Myocyte (in vitro differentiated cells): ENCODE measurements at regions not wholly inside any gene's neighbourhood (a gene's known extent, or its start where the extent isn't known, plus 50 kb on each side); places are given as distances from the start of the nearest gene placed in this dataset.
A peak's percentile ranks its signal among the peaks of the same experiment; 100 is the strongest.
"Not testable (repeated sequence)": the region's sequence is repeated elsewhere in the genome, so short reads cannot be mapped to it uniquely, and the experiment has no call there.

Experiments
- DNase-seq: peaks from one replicate; pipeline ENCODE4 v3.0.0-alpha.2; 2012; ENCODE audit warnings: low read depth

- no peak for DNase-seq
These were observed 129.1 kb upstream of the OLIG3 start for GRCh38 chr6:137623293-137623692.

DNA sequence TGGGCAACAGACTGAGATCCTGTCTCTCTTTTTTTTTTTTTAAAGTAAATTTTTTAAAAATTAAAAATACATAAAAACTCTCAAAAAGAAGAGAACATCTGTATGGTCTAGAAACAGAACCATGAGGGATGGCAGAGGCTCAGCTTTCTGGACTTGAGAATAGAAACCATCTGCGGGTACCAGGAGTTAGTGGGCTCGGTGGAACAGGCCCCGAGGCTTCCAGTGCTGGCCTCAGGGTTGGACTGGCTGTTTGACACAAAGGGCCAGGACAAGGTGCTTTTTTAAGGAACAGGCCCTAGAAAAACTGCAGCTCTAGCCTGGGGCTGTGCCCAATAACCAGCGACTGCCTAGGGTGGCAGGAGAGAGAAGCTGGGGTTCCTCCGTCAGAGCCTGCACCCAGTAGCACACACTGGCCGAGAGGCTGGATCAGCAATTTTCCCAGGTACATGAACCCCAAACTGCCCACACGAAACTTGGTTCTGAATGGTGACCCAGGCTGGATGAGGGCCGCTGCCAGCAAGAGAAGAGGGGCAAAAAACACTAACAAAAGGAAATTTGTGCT is 131.0 kb upstream of the OLIG3 start:
- DNase-seq, result no peak

DNA sequence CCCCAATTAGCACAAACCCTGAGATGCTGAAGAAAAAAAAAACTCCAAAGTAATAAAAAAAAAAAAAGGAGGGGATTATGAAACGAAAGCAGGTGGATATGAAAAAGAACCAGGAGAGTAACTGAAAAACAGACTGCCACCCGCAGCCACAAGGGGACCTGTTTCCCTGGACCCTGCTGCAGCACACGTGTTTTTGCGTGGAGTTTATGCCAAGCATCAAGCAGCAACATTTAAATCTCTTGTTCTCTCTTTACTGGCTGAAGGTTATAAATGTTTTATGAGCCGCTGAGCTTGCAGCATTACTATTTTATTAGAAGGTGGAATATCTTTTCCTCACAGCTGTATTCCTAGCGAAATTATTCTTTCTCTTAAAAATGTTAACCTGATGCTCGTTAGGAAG is 131.6 kb upstream of the OLIG3 start:
- DNase-seq, result no peak

DNA sequence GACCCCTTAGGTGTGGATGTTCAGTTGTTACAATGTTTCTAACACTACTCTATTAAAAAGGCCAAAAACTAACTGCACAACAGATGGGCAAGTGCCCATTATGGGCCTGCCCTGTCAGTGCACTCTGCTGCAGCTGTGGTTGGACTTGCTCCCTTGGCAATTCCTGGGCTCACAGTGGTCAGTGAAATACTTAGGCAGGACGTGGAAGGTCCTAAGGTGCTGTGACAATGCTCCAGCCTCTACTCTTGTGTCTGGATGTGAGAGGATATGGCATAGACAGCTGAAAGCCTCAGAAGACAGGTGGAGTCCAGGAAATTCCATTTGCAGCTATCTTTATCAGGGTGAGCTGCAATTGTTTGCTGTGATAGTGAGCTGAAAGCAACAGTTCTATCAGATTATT is 136.5 kb upstream of the OLIG3 start:
- peak; percentile 77 for DNase-seq

DNA sequence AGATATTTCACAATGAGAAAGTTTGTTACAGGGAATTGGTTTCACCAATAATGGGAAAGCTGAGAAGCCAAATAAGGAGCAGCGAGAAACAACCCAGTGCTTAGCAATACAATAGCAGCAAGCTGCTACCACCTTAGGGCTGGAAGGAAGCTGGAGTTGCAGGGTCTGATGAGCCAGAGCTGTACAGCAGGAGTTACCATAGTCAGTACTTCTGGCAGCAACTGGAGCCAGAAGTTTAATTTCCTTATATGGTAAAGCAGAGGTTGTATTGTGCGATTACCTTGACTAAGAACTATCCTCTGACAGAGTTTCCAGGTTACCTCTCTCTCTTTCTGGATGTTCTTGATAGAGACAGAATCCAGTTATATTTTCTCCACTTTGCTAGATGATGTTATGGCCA is 137.1 kb upstream of the OLIG3 start:
- peak; percentile 4 for DNase-seq

GRCh38 chr6:137634177-137634576 is 140.0 kb upstream of the OLIG3 start:
- not testable (repeated sequence) for DNase-seq

GRCh38 chr6:137637121-137637520 is 142.9 kb upstream of the OLIG3 start:
- peak; percentile 93 for DNase-seq

DNA sequence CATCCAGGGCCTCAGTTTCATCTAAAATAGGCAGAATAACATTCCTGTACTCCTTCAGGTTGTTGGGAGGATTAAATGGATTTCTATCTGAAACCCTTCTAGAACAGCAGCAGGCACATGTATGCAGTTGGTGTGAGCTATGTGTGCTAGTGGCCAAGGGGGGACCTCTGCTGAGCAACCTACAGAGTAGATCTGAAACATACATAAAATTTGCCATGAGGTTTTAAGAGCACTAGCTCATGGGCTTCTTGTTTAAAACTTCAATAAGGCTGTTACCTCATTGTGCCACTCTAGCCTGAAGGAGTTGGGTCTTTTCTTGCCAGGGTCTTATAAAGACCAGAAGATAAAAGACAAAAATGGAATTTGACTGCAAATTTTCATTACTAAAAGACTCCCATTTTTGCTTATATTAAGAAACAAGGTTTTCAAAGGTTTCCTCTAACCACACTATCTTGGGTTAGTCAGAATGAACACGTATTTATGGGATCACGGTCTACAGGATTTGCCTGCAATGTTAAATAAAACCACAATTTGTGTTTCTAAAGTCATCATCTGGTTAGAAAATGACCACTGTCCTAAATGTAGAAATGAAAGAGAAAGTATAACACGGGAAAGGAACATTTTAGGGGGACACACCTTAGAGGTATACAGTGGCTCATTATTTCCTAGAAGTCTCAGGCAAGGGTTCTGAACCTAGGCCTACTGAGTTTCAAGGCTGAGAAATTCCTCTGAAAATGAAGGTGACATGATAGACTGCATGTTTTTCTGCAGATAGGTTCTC is 144.9 kb upstream of the OLIG3 start:
- DNase-seq, result no peak

GRCh38 chr6:137640086-137640485 is 145.9 kb upstream of the OLIG3 start:
- no peak for DNase-seq

DNA sequence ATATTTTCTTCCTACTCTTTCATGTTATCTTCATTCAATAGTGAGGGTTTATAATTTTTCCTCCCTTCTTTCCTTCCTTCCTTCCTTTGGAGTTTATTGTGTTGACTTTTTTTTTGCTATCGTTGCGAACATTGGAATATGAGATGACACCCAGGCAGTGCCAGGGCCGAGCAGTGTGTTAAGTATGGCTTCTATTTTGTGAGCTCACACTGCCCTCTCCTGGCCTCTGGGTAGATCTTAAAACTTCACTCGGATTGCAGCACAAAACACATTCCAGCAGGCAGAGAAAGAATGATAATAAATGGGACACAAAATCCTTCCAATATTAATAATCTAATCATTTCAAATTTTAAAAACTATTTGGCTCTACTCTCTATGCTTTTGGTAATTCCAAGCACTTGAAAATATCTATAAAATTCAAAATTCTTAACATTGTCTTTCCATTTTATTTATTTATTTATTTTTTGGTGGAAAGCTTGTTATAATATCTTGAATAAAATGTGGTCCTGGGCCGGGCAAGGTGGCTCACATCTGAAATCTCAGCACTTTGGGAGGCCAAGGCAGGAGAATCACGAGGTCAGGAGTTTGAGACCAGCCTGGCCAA is 147.4 kb upstream of the OLIG3 start:
- DNase-seq, result peak; percentile 87

DNA sequence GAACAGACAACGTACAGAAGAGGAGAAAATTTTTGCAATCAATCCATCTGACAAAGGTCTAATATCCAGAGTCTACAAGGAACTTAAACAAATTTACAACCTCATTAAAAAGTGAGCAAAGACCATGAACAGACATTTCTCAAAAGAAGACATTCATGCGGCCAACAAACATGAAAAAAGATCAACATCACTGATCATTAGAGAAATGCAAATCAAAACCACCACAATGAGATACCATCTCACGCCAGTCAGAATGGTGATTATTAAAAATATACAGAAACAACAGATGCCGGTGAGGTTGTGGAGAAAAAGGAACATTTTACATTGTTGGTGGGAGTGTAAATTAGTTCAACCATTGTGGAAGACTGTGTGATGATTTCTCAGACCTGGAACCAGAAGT is 149.0 kb upstream of the OLIG3 start:
- not testable (repeated sequence) for DNase-seq

- DNase-seq, result not testable (repeated sequence)
These were observed 149.4 kb upstream of the OLIG3 start for GRCh38 chr6:137643644-137644043.

DNA sequence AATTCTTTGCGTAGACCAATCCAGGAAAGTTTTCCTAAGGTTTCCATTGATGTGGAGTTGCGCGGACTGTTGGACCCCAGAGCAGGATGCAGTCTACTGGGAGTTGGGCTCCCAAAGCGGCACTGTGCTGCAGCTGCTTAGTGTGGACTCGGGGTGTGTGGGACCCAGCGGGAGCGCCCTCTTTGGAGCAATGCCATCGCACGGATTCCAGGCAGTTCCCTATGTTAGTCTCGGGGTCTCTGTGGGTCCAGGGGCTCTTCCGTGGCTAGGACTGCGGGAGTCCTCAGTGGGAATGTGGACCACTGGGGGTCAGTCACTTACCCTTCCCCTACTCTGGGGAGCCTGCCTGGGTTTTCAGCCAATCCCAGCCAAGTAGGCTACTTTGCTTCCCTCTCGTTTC is 151.7 kb upstream of the OLIG3 start:
- DNase-seq, result no peak

- DNase-seq, result no peak
These were observed 152.3 kb upstream of the OLIG3 start for GRCh38 chr6:137646484-137646883.

GRCh38 chr6:137647762-137648447 is 153.7 kb upstream of the OLIG3 start:
- no peak for DNase-seq

DNA sequence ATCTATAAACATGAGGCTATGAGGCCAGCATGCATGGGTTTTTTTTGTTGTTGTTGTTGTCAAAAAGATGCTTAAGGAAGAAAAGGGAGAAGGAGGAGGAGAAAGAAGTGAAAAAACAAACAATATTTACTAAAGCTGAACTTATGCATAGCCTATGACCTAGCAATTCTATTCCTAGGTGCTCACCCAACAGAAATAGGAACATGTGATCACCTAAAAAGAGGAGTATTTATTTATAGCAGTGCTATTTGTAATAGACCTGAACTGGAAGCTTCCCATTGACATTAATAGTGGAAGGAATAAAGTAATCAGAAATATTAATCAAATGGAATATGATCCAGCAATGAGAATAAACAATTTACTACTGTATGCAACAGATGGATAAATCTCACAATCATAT is 156.5 kb upstream of the OLIG3 start:
- DNase-seq, result no peak

DNA sequence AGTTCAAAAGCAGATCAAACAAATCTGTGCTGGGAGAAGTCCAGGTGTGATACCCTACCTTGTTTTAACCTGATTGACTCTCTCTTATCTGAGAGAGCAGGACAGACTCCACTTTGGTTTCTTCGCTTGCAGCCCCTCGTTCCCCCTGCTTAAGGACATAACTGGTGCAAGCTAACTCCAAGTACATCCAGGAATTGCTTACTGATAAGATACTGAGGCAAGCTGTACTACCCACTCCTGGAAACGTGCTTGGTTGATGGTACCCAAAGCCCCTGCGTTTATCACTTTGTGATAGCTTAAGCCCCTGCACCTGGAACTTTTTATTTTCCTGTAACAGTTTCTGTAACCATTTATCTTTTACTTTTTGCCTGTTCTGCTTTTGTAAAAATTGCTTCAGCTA is 157.0 kb upstream of the OLIG3 start:
- no peak for DNase-seq

DNA sequence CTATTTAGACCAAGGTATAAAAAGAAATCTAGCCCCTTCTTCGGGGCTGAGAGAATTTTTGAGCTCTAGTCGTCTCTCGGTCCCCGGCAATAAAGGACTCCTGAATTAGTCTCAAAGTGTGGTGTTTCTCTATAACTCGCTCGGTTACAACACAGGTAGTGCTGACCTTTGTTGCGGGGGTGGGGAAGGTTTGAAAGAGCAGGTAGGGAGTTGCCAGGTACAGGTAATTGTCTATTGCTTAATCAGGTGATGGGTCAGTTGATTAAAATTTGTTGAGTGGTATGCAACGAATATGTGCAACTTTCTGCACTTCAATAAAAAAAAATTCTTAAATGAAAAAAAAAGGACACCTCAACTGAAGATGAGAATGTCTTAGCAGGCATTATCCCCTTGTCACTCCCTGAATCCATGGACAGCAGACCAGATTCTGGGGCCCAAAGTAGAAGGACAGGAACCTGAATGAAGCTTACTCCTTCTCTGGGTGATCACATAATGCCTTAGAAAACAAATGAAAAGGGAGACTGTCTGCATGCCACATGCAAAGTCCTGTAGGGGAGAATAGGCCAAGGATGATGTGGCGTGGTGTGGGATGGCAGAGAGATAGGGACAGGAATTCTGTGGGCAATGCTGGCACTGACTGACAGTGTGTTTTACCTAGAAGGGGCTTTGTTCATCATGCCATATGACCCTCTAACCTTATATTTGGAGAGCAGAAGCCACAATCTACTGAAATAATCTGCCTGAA is 157.6 kb upstream of the OLIG3 start:
- no peak for DNase-seq

- no peak for DNase-seq
These were observed 158.9 kb upstream of the OLIG3 start for GRCh38 chr6:137652961-137653705.

GRCh38 chr6:137653706-137654059 is 159.5 kb upstream of the OLIG3 start:
- no peak for DNase-seq
